ENCODE measurements at regions not wholly inside any gene's neighbourhood (a gene's known extent, or its start where the extent isn't known, plus 50 kb on each side); places are given as distances from the start of the nearest gene placed in this dataset.

DNA sequence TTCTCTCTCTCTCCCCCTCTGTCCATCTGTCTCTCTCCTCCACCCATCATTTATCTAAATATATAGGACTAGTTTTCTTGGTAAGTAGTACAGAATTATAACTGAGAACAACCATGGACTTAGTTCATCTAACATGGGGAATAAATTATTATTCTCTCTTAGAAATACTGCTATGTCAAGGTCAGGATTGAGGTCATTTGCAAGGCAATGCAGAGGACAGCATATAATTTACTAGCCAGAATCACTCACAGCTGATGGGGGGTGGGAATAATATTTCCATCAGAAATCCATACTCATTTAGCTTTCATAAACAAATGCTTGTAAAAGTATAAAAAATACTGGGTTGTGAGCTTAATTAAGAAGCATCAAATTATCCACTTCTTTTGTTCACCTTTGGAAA lies 553.9 kb upstream of the POU3F2 start:
- Histone ChIP-seq H3K9ac (replicated peaks in 1 of 4; ENCODE audit: extremely low read depth in 1 of 4, low read depth in 3 of 4, low read length in 3 of 4) (no peak overlapping the region), H2AFZ (ENCODE audit: low read length) (no peak overlapping the region), H2BK12ac (ENCODE audit: low read depth, low read length) (no peak overlapping the region), H2BK120ac (replicated peaks; ENCODE audit: low read depth, low read length) (no peak overlapping the region), H3K27ac (ENCODE audit: low read depth, low read length) (no peak overlapping the region), H2BK5ac (ENCODE audit: low read depth, low read length) (no peak overlapping the region), H4K8ac (ENCODE audit: extremely low read depth, insufficient read depth, low read length) (no peak overlapping the region), H3K14ac (ENCODE audit: insufficient read length) (no peak overlapping the region), H4K5ac (ENCODE audit: insufficient read length, low read depth, low read length) (no peak overlapping the region), H4K91ac (replicated peaks; ENCODE audit: insufficient read length, low read length) (no peak overlapping the region), H2AK5ac (ENCODE audit: low read depth, low read length) (no peak overlapping the region), H3K79me2 (ENCODE audit: control insufficient read depth in 1 of 2, insufficient read depth in 2 of 2, low read length in 2 of 2) (no peaks in the 10 kb centered on the region), H3K4me1 (replicated peaks in 1 of 4; ENCODE audit: control insufficient read depth in 3 of 4, insufficient read depth in 4 of 4, low read length in 3 of 4) (no peaks in the 10 kb centered on the region), H2BK15ac (ENCODE audit: low read length) (no peak overlapping the region), H3K79me1 (ENCODE audit: low read depth, low read length) (no peaks in the 10 kb centered on the region), H3K36me3 (ENCODE audit: control insufficient read depth in 2 of 4, insufficient read depth in 4 of 4, low read length in 3 of 4) (no peaks in the 10 kb centered on the region), H3K4me3 (ENCODE audit: extremely low read depth in 1 of 4, insufficient read depth in 2 of 4, low read depth in 3 of 4, low read length in 4 of 4) (no peak overlapping the region), H3K9me3 (ENCODE audit: insufficient read depth in 2 of 2, low read depth in 1 of 2, low read length in 1 of 2) (no peaks in the 10 kb centered on the region), H3K4ac (replicated peaks; ENCODE audit: insufficient read length, low read depth, low read length) (no peak overlapping the region), H3K27me3 (replicated peaks in 1 of 4; ENCODE audit: control insufficient read depth in 3 of 4, extremely low read depth in 1 of 4, insufficient read depth in 3 of 4, low read length in 3 of 4) (no peaks in the 10 kb centered on the region), H3K56ac (replicated peaks; ENCODE audit: insufficient read length, low read depth, low read length) (no peak overlapping the region), H3K18ac (ENCODE audit: extremely low read depth, low read length) (no peak overlapping the region), H4K20me1 (replicated peaks in 1 of 2; ENCODE audit: control insufficient read depth in 1 of 2, insufficient read depth in 2 of 2, low read length in 2 of 2) (no peaks in the 10 kb centered on the region), H2BK20ac (ENCODE audit: low read length) (no peak overlapping the region), H3K23ac (ENCODE audit: insufficient read length) (no peak overlapping the region), H3K4me2 (ENCODE audit: insufficient read depth in 1 of 2, low read depth in 2 of 2, low read length in 2 of 2) (no peak overlapping the region), H3K23me2 (ENCODE audit: low read depth, low read length) (no peaks in the 10 kb centered on the region; the same call in 1 of the 2 replicates)
- ChIA-PET CTCF (ENCODE audit: partially characterized antibody) (no interaction called here), POLR2A (ENCODE audit: partially characterized antibody) (no interaction called here)
- FAIRE-seq: no peak
- TF ChIP-seq HDAC6 (IDR thresholded peaks at IDR 0.05; ENCODE audit: low read depth, low read length) (no peak), BACH1 (IDR thresholded peaks at IDR 0.05; ENCODE audit: low read length) (no peak), NANOG (IDR thresholded peaks at IDR 0.05; ENCODE audit: insufficient read depth, low read depth, low read length, poor library complexity, severe bottlenecking) (no peak), RFX5 (IDR thresholded peaks at IDR 0.05; ENCODE audit: borderline replicate concordance, low read depth, low read length) (no peak), SIN3A (conservative IDR thresholded peaks at IDR 0.05 in 1 of 2, IDR thresholded peaks at IDR 0.05 in 1 of 2; ENCODE audit: low read depth in 1 of 2, low read length in 2 of 2) (no peak), SIX5 (IDR thresholded peaks at IDR 0.05; ENCODE audit: low read depth, low read length) (no peak), CREB1 (IDR thresholded peaks at IDR 0.05) (no peak), CBX5 (IDR thresholded peaks at IDR 0.05; ENCODE audit: low read depth, low read length) (no peak), ZNF274 (IDR thresholded peaks at IDR 0.05; ENCODE audit: borderline replicate concordance, extremely low read depth, low read length) (no peak), SP1 (IDR thresholded peaks at IDR 0.05; ENCODE audit: low read depth, low read length) (no peak)
- DNase-seq (ENCODE audit: low read depth in 1 of 2, low spot score in 2 of 2): no peak
